SKM-1 (cell line): ENCODE measurements at regions not wholly inside any gene's neighbourhood (a gene's known extent, or its start where the extent isn't known, plus 50 kb on each side); places are given as distances from the start of the nearest gene placed in this dataset.
A peak's percentile ranks its signal among the peaks of the same experiment; 100 is the strongest.

Source experiments
- DNase-seq: peaks from one replicate; lab custom pipeline; 2025; ENCODE audit not compliant: unreplicated experiment; lab: John Stamatoyannopoulos, UW

- DNase-seq: no peak
Measured at GRCh38 chr1:103170609-103171008, 62.3 kb upstream of the COL11A1 start.

DNA sequence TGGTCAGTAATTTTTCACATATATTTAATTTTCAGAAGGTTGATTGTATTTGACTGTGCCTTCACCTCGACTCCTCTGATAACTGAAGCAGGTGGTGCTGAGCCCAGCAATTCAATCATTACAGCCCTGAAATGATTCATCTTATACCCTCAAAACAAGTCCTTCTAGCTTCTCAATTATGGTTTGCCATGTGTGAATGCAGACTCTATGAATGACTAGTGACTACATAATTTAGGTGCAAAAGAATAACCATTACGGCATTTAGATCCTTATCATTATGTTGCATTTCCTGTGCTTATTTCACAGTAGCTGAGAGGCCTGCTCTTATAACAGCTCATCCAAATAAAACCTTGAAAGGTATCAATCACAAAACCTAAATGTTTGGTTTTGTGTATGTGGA is 54.0 kb upstream of the COL11A1 start:
- no peak for DNase-seq

DNA sequence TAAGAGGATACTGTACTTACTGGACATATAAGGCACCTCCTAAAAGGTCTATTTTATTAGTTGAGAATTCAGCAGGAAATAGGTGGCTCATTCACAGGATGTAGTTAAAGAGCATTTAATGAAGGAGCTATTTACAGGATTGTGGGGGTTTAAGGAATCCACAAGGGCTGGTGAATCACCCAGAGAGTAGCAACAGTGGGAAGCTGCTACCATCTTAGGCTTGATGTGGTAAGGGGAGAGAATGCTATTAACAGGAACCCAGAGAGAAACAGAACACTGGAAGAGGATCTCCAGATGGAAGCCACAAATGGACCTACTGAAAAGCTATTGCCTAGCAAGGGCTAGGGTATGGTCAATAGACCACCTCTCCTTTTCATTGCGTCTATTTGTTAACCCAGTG is 52.0 kb upstream of the COL11A1 start:
- DNase-seq: peak; percentile 26
